Activated CD8-positive, alpha-beta T cell treated with anti-CD3 and anti-CD28 coated beads for 36 hours (primary cell): ENCODE measurements at regions not wholly inside any gene's neighbourhood (a gene's known extent, or its start where the extent isn't known, plus 50 kb on each side); places are given as distances from the start of the nearest gene placed in this dataset.

Experiments used
- ATAC-seq: fragments of 200-7000 bp; cut with Tn5 transposase; one replicate; pipeline ENCODE4 v1.10.0; 2021; ENCODE audit warnings: mild to moderate bottlenecking, moderate library complexity
- CTCF ChIA-PET: fragments of 350-600 bp; sonication (Branson Sonifier 250); formaldehyde crosslinking; loops from one replicate; lab custom pipeline; 2021; ENCODE audit warnings: antibody characterized with exemption; lab: Charles Lee
- POLR2A ChIA-PET: fragments of 350-600 bp; sonication (Branson Sonifier 250); formaldehyde crosslinking; loops from one replicate; lab custom pipeline; 2021; ENCODE audit warnings: antibody characterized with exemption; lab: Charles Lee
- DNase-seq: peaks from one replicate; pipeline ENCODE4 v3.0.0-alpha.2; 2020
- H3K27ac Mint-ChIP-seq: one replicate; pipeline ENCODE4 v1.8.0; 2021; ENCODE audit warnings: mild to moderate bottlenecking, mixed read lengths
- H3K27me3 Mint-ChIP-seq: one replicate; pipeline ENCODE4 v1.8.0; 2021; ENCODE audit warnings: mixed read lengths
- H3K36me3 Mint-ChIP-seq: one replicate; pipeline ENCODE4 v1.8.0; 2021; ENCODE audit warnings: low read depth, mixed read lengths
- H3K4me1 Mint-ChIP-seq: one replicate; pipeline ENCODE4 v1.8.0; 2021; ENCODE audit warnings: low read depth, mixed read lengths
- H3K4me3 Mint-ChIP-seq: one replicate; pipeline ENCODE4 v1.8.0; 2021; ENCODE audit warnings: mild to moderate bottlenecking, moderate library complexity, mixed read lengths
- H3K9me3 Mint-ChIP-seq: one replicate; pipeline ENCODE4 v1.8.0; 2021; ENCODE audit warnings: mixed read lengths
- CTCF ChIP-seq: fragments of 200-600 bp; IDR thresholded peaks from one replicate; pipeline ENCODE4 v1.8.0; 2022; ENCODE audit warnings: antibody characterized with exemption, mild to moderate bottlenecking
- intact Hi-C: fragments of 100-400 bp; cut with micrococcal nuclease; formaldehyde crosslinking; loops from one replicate; pipeline ENCODE4 v1.10.0; 2022

- no peaks in the 10 kb centered on the region for H3K27me3 Mint-ChIP-seq
- no peaks in the 10 kb centered on the region for H3K4me1 Mint-ChIP-seq
- TF ChIP-seq CTCF = no peak
- H3K27ac Mint-ChIP-seq = no peak overlapping the region
- ChIA-PET CTCF (no interaction called here), POLR2A (no interaction called here)
- intact Hi-C loops = no loop called here
- no peaks in the 10 kb centered on the region for H3K9me3 Mint-ChIP-seq
- H3K36me3 Mint-ChIP-seq = no peaks in the 10 kb centered on the region
- H3K4me3 Mint-ChIP-seq = no peak overlapping the region
- no peak for DNase-seq
- ATAC-seq = no peak
Measured at GRCh38 chr14:86799244-86799647, 1193.7 kb downstream of the GALC start.

- peaks cover under 1% of the 10 kb centered on the region for H3K9me3 Mint-ChIP-seq
- no peaks in the 10 kb centered on the region for H3K27me3 Mint-ChIP-seq
- ChIA-PET CTCF (no interaction called here), POLR2A (no interaction called here)
- DNase-seq (no peak), ATAC-seq (no peak)
- no peaks in the 10 kb centered on the region for H3K36me3 Mint-ChIP-seq
- no peak overlapping the region for H3K27ac Mint-ChIP-seq
- no peaks in the 10 kb centered on the region for H3K4me1 Mint-ChIP-seq
- TF ChIP-seq CTCF = no peak
- intact Hi-C loops = no loop called here
- no peak overlapping the region for H3K4me3 Mint-ChIP-seq
Measured at GRCh38 chr14:86798330-86798729, 1194.7 kb downstream of the GALC start.

GRCh38 chr14:86797075-86797351 is 1196.0 kb downstream of the GALC start:
- Mint-ChIP-seq H3K9me3 (peaks cover 3% of the 10 kb centered on the region), H3K27ac (no peak overlapping the region), H3K4me1 (no peaks in the 10 kb centered on the region), H3K4me3 (no peak overlapping the region), H3K36me3 (no peaks in the 10 kb centered on the region), H3K27me3 (no peaks in the 10 kb centered on the region)
- DNase-seq (no peak), ATAC-seq (no peak)
- no peak for TF ChIP-seq CTCF
- intact Hi-C loops = no loop called here
- ChIA-PET POLR2A (no interaction called here), CTCF (no interaction called here)

- Mint-ChIP-seq H3K27me3 (no peaks in the 10 kb centered on the region), H3K36me3 (no peaks in the 10 kb centered on the region), H3K4me3 (no peak overlapping the region), H3K27ac (no peak overlapping the region), H3K9me3 (peaks cover 3% of the 10 kb centered on the region), H3K4me1 (no peaks in the 10 kb centered on the region)
- no peak for TF ChIP-seq CTCF
- CTCF ChIA-PET = no interaction called here
- intact Hi-C loops = no loop called here
- DNase-seq (no peak), ATAC-seq (no peak)
- POLR2A ChIA-PET = no interaction called here
Measured at GRCh38 chr14:86796221-86797074, 1196.5 kb downstream of the GALC start.

- TF ChIP-seq CTCF = no peak
- H3K27me3 Mint-ChIP-seq = no peaks in the 10 kb centered on the region
- peaks cover 3% of the 10 kb centered on the region for H3K9me3 Mint-ChIP-seq
- ChIA-PET POLR2A (no interaction called here), CTCF (no interaction called here)
- no peak overlapping the region for H3K27ac Mint-ChIP-seq
- no peaks in the 10 kb centered on the region for H3K4me1 Mint-ChIP-seq
- H3K4me3 Mint-ChIP-seq = no peak overlapping the region
- no peak for DNase-seq
- no peak for ATAC-seq
- H3K36me3 Mint-ChIP-seq = no peaks in the 10 kb centered on the region
- intact Hi-C loops = no loop called here
Measured at GRCh38 chr14:86794689-86795088, 1198.3 kb downstream of the GALC start.
